OCI-LY1 (cell line): ENCODE measurements at regions not wholly inside any gene's neighbourhood (a gene's known extent, or its start where the extent isn't known, plus 50 kb on each side); places are given as distances from the start of the nearest gene placed in this dataset.

Experiments
- H2AFZ ChIP-seq: fragments of 200-600 bp; sonication (generic), shearing (Covaris generic); 2 replicates; pipeline ENCODE4 v1.6.0; 2014; ENCODE audit warnings: antibody characterized with exemption, mild to moderate bottlenecking, low read length
- H3F3A ChIP-seq: fragments of 200-600 bp; sonication (generic), shearing (Covaris generic); 2 replicates; pipeline ENCODE4 v1.6.0; 2014; ENCODE audit warnings: mild to moderate bottlenecking, antibody characterized with exemption, low read length, moderate library complexity; ENCODE audit not compliant: insufficient read depth
- H3K27ac ChIP-seq: fragments of 200-600 bp; sonication (generic); 2 replicates; pipeline ENCODE4 v1.5.1; 2014; ENCODE audit warnings: low read length, mixed run types, mild to moderate bottlenecking, low read depth; ENCODE audit not compliant: poor library complexity, severe bottlenecking
- H3K27me3 ChIP-seq: fragments of 200-600 bp; sonication (generic); 2 replicates; pipeline ENCODE4 v1.6.0; 2014; ENCODE audit warnings: antibody characterized with exemption, mild to moderate bottlenecking, low read length, moderate library complexity; ENCODE audit not compliant: insufficient read depth
- H3K36me3 ChIP-seq: fragments of 200-600 bp; sonication (generic); 2 replicates; pipeline ENCODE4 v1.6.1; 2014; ENCODE audit warnings: mild to moderate bottlenecking, antibody characterized with exemption, low read length, moderate library complexity, mixed read lengths; ENCODE audit not compliant: insufficient read depth
- H3K4me1 ChIP-seq: fragments of 200-600 bp; sonication (generic); 2 replicates; pipeline ENCODE4 v1.5.1; 2014; ENCODE audit warnings: mild to moderate bottlenecking, low read length, moderate library complexity; ENCODE audit not compliant: insufficient read depth, severe bottlenecking
- H3K4me2 ChIP-seq: fragments of 200-600 bp; sonication (generic), shearing (Covaris generic); 2 replicates; pipeline ENCODE4 v1.6.1; 2014; ENCODE audit warnings: low read length
- H3K4me3 ChIP-seq: fragments of 200-600 bp; sonication (generic); 2 replicates; pipeline ENCODE4 v1.5.1; 2014; ENCODE audit warnings: low read length, low read depth, mild to moderate bottlenecking, mixed read lengths; ENCODE audit not compliant: poor library complexity, severe bottlenecking
- H3K79me2 ChIP-seq: fragments of 200-600 bp; shearing (Covaris generic); 2 replicates; pipeline ENCODE4 v1.6.1; 2016; ENCODE audit warnings: mixed run types, low read length, mixed read lengths; ENCODE audit not compliant: insufficient read depth
- H3K9ac ChIP-seq: fragments of 200-600 bp; sonication (generic), shearing (Covaris generic); 2 replicates; pipeline ENCODE4 v1.6.1; 2014; ENCODE audit warnings: mild to moderate bottlenecking, low read length, mixed read lengths
- H3K9me2 ChIP-seq: fragments of 200-600 bp; sonication (generic), shearing (Covaris generic); 2 replicates; pipeline ENCODE4 v1.6.1; 2014; ENCODE audit warnings: low read depth, mild to moderate bottlenecking, low read length, mixed read lengths
- H3K9me3 ChIP-seq: fragments of 200-600 bp; shearing (Covaris generic); 2 replicates; pipeline ENCODE4 v1.6.1; 2014; ENCODE audit warnings: low read length, mixed read lengths
- H4K20me1 ChIP-seq: fragments of 200-600 bp; sonication (generic), shearing (Covaris generic); 2 replicates; pipeline ENCODE4 v1.6.0; 2016; ENCODE audit warnings: mild to moderate bottlenecking, low read length; ENCODE audit not compliant: insufficient read depth
- EZH2 ChIP-seq: fragments of 200-600 bp; sonication (generic), shearing (Covaris generic); IDR thresholded peaks from 2 replicates; pipeline ENCODE4 v1.8.0; 2017; ENCODE audit warnings: borderline replicate concordance, mixed run types, mild to moderate bottlenecking, antibody characterized with exemption, low read length, moderate library complexity, mixed read lengths
- TF ChIP-seq, protein P1 (sequence below): fragments of 200-600 bp; sonication (generic), shearing (Covaris generic); IDR thresholded peaks from 2 replicates; pipeline ENCODE4 v1.5.1; 2017; ENCODE audit warnings: mild to moderate bottlenecking, antibody characterized with exemption, low read length, moderate library complexity, mixed read lengths

DNA sequence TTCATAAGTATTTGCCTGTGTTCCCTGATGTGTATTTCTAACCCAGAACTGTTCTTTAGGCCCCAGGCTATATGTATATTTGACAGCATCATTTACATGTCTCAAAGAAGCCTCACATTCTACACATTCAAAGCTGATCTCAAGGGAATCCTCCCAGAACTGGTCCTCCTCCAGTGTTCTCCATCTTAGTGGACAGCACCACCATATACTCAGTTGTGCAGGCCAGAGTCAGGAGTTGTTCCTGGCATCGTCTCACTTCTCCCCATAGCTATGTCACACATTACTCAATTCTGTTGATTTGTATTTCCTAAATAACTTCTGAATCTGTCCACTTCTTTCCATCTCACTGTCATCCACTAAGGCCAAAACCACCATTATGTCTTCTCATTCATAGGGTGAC, 82.8 kb upstream of the TRPC3 start:
- Histone ChIP-seq H3K4me2 (no peak overlapping the region), H3F3A (no peaks in the 10 kb centered on the region), H3K4me1 (no peaks in the 10 kb centered on the region), H4K20me1 (no peaks in the 10 kb centered on the region), H3K79me2 (no peaks in the 10 kb centered on the region), H3K27me3 (no peaks in the 10 kb centered on the region), H3K9me2 (no peaks in the 10 kb centered on the region), H3K4me3 (no peak overlapping the region), H3K27ac (no peak overlapping the region), H2AFZ (no peak overlapping the region), H3K36me3 (no peaks in the 10 kb centered on the region), H3K9ac (no peak overlapping the region), H3K9me3 (no peaks in the 10 kb centered on the region)
- no peak for TF ChIP-seq EZH2
- TF ChIP-seq, protein P1, sequence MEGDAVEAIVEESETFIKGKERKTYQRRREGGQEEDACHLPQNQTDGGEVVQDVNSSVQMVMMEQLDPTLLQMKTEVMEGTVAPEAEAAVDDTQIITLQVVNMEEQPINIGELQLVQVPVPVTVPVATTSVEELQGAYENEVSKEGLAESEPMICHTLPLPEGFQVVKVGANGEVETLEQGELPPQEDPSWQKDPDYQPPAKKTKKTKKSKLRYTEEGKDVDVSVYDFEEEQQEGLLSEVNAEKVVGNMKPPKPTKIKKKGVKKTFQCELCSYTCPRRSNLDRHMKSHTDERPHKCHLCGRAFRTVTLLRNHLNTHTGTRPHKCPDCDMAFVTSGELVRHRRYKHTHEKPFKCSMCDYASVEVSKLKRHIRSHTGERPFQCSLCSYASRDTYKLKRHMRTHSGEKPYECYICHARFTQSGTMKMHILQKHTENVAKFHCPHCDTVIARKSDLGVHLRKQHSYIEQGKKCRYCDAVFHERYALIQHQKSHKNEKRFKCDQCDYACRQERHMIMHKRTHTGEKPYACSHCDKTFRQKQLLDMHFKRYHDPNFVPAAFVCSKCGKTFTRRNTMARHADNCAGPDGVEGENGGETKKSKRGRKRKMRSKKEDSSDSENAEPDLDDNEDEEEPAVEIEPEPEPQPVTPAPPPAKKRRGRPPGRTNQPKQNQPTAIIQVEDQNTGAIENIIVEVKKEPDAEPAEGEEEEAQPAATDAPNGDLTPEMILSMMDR, result no peak

DNA sequence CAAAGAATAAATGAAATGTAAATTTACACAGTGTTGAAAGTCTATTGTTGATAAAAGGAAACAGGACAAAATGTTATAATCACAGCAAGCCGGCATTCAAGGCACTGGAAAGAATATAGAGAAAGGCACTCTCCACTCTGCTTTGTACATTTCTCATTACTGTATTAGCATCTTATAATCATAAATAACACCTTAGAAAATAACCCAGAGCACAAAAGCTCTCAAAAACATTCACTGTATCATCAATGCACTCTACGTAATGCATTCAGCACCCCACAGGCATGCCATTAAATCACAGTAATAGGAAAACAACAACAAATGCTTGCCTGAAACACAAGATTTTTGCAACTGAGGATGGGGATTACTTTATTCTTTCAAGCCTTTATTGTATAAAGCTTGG, 75.3 kb upstream of the TRPC3 start:
- Histone ChIP-seq H3K27me3 (no peaks in the 10 kb centered on the region), H3K4me1 (no peaks in the 10 kb centered on the region), H3K79me2 (no peaks in the 10 kb centered on the region), H3K9me2 (no peaks in the 10 kb centered on the region), H3K27ac (no peak overlapping the region), H3K4me3 (no peak overlapping the region), H3K9me3 (no peaks in the 10 kb centered on the region), H3F3A (no peaks in the 10 kb centered on the region), H3K36me3 (no peaks in the 10 kb centered on the region), H3K9ac (no peak overlapping the region), H4K20me1 (no peaks in the 10 kb centered on the region), H3K4me2 (no peak overlapping the region), H2AFZ (no peak overlapping the region)
- TF ChIP-seq, protein P1, result no peak
- TF ChIP-seq EZH2, result no peak

DNA sequence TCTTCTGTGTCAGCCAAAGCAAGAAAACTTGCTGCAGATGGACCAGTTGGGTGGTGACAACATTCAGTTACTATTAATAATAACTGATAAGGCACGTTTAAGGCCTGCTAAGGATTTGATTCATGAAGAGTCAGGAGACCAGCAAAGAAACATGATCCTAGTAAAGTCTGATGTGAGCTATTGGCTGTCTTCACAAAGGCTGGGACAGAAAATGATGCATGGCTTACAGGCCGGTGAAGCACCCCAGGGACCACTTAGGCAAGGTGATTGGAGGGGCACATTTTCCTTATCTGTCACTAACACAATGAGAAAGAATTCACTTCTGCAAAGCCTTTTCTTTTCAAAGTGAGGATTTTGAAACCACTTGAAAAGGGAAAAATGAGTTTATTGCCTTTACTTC, 65.4 kb upstream of the TRPC3 start:
- Histone ChIP-seq H4K20me1 (no peaks in the 10 kb centered on the region), H3K9me2 (no peaks in the 10 kb centered on the region), H3K9ac (no peak overlapping the region), H3F3A (no peaks in the 10 kb centered on the region), H3K9me3 (no peaks in the 10 kb centered on the region), H3K4me3 (no peak overlapping the region), H3K27me3 (no peaks in the 10 kb centered on the region), H3K79me2 (no peaks in the 10 kb centered on the region), H3K4me2 (no peak overlapping the region), H3K36me3 (no peaks in the 10 kb centered on the region), H2AFZ (no peak overlapping the region), H3K4me1 (no peaks in the 10 kb centered on the region), H3K27ac (no peak overlapping the region)
- no peak for TF ChIP-seq EZH2
- TF ChIP-seq, protein P1, result no peak
